SK-N-SH (cell line): ENCODE measurements at regions not wholly inside any gene's neighbourhood (a gene's known extent, or its start where the extent isn't known, plus 50 kb on each side); places are given as distances from the start of the nearest gene placed in this dataset.

ENCODE experiments used
- ELF1 ChIP-seq: IDR thresholded peaks from 2 replicates; pipeline ENCODE4 v1.4.0; 2012
- EP300 ChIP-seq, 2 experiments: IDR thresholded peaks; 2 replicates each; pipeline versions ENCODE4 v1.4.0 to v1.6.1; 2012; ENCODE audit warnings: borderline replicate concordance in 1 of 2, low read depth in 1 of 2, low read length in 1 of 2
- MAX ChIP-seq: IDR thresholded peaks from 2 replicates; pipeline ENCODE4 v1.4.0; 2012; ENCODE audit warnings: low read depth
- MXI1 ChIP-seq: IDR thresholded peaks from 2 replicates; pipeline ENCODE4 v1.6.1; 2012; ENCODE audit warnings: mild to moderate bottlenecking, low read depth, low read length, improper control_type of control experiment
- NRF1 ChIP-seq: IDR thresholded peaks from 2 replicates; pipeline ENCODE4 v1.6.1; 2012; ENCODE audit warnings: low read depth, mild to moderate bottlenecking, low read length
- TF ChIP-seq, protein P1 (sequence below): fragments of 200-600 bp; sonication (generic); IDR thresholded peaks from 2 replicates; pipeline ENCODE4 v1.6.1; 2017; ENCODE audit warnings: antibody characterized with exemption, mild to moderate bottlenecking, moderate library complexity

DNA sequence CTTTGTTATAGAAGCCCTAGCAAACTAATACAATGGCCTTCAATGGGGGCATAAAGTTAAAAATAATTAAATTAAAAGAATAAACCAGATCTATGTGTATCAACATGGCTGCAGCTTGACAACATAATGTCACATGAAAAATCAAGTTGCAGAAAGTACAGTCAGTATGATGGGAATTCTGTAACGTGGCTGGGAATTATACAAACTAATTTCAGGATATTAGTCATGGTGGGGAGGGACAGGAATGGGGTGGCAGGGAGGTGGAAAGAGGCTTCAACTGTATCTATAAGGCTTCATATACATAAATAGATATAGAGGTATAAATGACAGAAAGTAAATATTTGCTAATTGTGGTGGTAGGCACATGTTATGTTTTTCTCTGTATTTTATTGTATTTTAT, 107.1 kb downstream of the UNC5CL start:
- TF ChIP-seq, protein P1, sequence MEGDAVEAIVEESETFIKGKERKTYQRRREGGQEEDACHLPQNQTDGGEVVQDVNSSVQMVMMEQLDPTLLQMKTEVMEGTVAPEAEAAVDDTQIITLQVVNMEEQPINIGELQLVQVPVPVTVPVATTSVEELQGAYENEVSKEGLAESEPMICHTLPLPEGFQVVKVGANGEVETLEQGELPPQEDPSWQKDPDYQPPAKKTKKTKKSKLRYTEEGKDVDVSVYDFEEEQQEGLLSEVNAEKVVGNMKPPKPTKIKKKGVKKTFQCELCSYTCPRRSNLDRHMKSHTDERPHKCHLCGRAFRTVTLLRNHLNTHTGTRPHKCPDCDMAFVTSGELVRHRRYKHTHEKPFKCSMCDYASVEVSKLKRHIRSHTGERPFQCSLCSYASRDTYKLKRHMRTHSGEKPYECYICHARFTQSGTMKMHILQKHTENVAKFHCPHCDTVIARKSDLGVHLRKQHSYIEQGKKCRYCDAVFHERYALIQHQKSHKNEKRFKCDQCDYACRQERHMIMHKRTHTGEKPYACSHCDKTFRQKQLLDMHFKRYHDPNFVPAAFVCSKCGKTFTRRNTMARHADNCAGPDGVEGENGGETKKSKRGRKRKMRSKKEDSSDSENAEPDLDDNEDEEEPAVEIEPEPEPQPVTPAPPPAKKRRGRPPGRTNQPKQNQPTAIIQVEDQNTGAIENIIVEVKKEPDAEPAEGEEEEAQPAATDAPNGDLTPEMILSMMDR: no peak
- TF ChIP-seq EP300 (IDR thresholded peaks at IDR 0.05; ENCODE audit: borderline replicate concordance in 1 of 2, low read depth in 1 of 2, low read length in 1 of 2) (no peak), NRF1 (no peak), MAX (no peak), MXI1 (no peak), ELF1 (no peak)
